Activated CD4-positive, CD25-positive, alpha-beta regulatory T cell treated with anti-CD3 and anti-CD28 coated beads, Interleukin-2, amount 50 U/mL, for 72 hours (primary cell): ENCODE measurements at regions not wholly inside any gene's neighbourhood (a gene's known extent, or its start where the extent isn't known, plus 50 kb on each side); places are given as distances from the start of the nearest gene placed in this dataset.
"Not testable (repeated sequence)": the region's sequence is repeated elsewhere in the genome, so short reads cannot be mapped to it uniquely, and the experiment has no call there.

Source experiments
- DNase-seq: peaks from one replicate; pipeline ENCODE4 v3.0.0; 2021

- no peak for DNase-seq
Measured at GRCh38 chr1:88457197-88457596, 226.9 kb upstream of the PKN2 start.

DNA sequence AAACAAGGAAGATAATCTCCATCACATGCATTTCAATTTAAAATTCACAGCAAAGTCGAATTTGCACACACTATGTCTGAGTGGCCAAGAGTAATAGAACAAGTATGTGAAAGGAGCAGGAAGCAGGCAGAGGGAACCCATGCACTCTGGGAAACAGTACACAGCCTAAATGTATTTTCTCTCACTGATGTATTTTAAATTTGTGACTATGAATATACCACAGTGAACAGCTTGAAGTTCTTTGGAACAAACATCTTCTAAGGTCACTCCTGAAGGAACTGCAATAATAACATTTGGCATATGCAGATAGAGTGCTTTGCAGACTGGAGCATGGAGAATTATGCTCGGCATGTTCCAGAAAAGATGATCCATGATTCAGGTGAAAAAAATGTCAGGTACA, 223.1 kb upstream of the PKN2 start:
- DNase-seq, result no peak

DNA sequence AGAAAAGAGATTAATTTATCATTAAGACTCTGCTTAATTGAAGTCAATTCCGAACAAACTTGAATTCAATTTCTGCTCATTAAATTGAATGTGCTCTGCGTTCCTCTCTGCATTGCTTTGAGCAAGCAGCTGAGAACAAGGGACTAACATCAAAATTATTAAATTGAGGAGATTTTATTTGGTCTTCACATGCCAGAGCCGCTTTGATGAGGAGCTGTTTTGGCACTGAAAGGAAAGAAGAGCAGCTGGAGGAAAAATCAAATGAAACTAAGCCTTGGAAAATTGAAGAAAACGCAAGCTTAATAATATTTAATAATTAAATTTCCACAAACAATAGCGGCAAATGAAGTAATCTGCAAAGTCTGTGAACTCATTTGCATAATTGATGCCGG, 222.0 kb upstream of the PKN2 start:
- no peak for DNase-seq

- no peak for DNase-seq
Measured at GRCh38 chr1:88462488-88463261, 221.4 kb upstream of the PKN2 start.

DNA sequence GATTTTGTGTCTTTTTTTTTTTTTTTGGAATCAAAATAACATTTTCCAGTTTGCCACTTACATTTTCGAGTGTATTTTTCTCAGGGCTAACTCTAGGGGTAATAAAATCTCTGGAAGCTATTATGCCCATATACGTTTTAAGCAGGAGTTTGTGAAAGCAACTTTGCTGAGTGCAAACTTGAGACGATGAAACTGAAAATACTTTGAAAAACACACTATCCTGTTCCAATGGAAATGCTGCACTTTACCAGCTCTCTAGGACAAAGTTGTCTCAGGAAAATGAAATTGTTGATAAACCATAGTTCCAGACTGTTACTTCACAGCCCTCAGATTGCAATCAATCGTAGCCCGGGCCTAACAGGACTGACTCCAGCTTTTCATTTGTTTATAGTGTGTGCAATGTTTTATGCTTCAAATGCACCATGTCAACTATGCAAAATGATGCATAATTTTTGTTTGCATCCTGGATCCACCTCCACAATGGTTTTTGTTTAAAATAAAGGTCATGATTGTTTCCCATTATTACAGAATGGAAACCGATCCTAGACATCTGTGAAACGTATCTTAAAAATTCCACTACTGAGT, 220.6 kb upstream of the PKN2 start:
- no peak for DNase-seq

DNA sequence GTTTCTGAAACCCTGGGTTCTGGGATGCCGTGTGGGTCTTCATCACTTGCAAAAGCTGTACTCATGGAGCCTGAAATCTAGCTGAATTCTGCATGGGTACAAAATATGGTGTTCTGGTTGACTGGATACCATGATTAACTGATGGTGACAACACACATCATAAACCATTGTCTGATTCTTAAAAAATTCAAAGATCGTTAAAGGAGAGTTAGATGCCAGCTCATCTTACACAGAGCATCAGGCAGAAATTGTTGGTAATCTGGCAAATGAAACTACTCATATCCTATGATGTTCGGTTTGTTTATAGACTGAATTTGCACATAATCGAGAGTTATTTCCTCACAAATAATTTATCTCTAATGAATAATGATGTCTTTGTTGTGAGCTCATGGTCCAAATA, 218.1 kb upstream of the PKN2 start:
- no peak for DNase-seq

- no peak for DNase-seq
Measured at GRCh38 chr1:88466899-88467580, 217.0 kb upstream of the PKN2 start.

GRCh38 chr1:88472298-88472697, 211.8 kb upstream of the PKN2 start:
- DNase-seq, result no peak

GRCh38 chr1:88472714-88473113, 211.4 kb upstream of the PKN2 start:
- DNase-seq, result no peak

DNA sequence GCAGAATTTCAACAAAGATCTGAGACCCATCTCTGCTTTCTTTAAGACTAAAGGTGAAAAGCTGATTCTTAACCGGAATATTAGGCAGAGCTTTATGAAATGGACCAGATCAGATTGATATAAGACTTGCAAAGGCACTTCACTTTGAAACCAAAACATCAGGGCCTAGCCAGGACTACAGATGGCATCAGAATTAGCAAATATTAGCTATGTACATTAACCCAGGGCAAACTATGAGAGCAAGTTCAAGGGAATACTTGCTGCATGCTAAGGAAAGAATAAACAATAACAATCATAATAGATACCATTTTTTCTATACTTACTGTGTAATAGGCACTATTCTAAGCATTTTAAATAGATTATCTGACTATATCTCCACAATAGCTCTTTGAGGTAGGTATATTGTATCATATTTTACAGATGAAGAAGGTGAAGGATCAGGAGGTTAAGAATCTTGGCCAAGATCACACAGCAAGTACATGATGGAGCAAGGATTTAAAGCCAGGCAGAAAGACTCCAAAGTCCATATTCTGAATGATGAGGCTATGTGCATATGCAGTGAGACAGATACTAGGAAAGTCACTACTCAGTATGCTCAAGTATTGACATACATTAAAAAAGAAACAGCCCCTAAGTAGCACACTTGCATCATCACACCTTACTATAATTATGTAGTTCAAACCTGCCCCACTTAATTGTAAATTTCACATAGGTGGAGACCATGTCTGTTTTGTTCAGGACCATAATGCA, 209.3 kb upstream of the PKN2 start:
- no peak for DNase-seq

- no peak for DNase-seq
Measured at GRCh38 chr1:88484881-88485280, 199.2 kb upstream of the PKN2 start.

- no peak for DNase-seq
Measured at GRCh38 chr1:88488237-88488636, 195.8 kb upstream of the PKN2 start.

DNA sequence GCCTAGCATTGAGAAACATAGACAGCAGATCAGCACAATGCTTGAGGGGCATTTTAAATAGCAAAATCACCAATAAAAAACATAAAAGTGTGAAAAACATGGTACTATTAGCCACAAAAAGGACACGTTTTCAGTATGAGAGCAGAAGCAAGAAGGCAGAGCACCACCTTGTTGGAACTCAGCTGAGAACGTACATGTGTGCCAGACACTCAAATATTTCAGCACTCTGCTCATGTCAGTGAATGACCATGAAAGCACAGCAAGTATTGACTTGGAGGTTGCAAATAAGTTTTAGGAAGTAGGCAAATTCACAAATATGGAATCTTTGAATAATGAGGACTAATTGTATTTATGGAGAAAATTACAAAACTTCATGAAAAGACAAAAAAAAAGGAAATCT, 193.4 kb upstream of the PKN2 start:
- no peak for DNase-seq

DNA sequence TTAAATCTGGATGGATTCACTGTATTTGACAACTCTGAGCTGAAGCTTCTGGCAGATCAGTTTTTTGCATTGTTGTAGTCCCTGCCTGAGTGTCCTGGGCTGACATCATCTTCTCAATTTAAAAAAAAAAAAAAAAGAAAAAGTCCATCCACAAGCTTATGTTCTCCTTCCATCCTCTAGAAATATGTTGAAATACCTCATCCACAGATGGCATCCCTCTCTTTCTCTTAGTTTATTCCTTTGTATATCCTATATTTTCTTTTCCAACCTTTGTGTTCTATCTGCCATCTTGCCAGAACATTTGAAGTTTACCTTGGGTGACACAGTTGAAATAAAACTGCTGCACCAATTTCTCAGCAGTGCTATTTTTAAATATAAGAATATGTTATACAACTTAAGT, 184.4 kb upstream of the PKN2 start:
- DNase-seq, result no peak

DNA sequence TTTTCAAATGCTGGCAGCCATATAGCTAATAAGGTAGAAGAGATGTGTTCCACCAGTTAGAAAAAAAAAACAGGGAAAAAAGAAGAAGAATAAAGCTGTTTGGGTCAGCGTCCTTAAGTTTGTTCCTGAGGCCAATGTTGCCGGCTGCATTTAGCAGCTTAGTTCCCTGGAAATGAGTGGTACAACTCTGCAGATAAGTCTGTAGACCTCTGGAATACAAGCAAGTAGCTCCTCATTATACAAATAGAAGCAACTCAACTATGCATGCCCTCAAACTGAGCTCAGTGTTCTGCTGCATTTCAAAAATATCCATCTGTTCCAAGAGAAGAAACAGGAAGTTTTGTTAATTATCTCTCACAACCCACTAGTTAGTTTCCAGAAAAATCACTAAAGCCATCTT, 181.2 kb upstream of the PKN2 start:
- DNase-seq, result no peak

- no peak for DNase-seq
Measured at GRCh38 chr1:88503646-88504045, 180.4 kb upstream of the PKN2 start.

- DNase-seq, result no peak
Measured at GRCh38 chr1:88504601-88505000, 179.5 kb upstream of the PKN2 start.

GRCh38 chr1:88509379-88509778, 174.7 kb upstream of the PKN2 start:
- no peak for DNase-seq

DNA sequence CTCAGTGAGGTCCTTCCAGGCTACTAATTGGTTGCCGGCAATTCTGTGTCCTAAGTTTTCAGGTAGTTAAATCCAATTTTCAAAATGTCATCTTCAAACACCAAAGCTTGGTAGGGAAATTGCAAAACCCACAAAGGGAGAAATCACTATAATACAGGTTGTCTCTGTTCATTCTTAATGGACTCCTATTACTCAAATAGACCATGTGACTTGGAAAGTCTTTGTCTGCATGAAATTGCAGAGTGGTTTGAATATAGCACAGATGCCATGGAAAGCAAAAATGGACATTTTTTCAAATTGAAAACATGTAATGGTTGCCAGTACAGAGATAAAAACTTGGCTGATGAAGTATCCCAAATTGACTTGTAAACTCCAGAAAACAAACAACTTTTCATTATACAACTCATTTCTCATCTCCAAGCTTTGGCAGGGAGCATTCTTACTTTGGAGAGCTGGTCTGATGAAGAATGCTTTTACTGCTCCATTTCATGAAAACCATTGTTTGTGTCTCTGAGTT, 169.5 kb upstream of the PKN2 start:
- DNase-seq, result no peak

DNA sequence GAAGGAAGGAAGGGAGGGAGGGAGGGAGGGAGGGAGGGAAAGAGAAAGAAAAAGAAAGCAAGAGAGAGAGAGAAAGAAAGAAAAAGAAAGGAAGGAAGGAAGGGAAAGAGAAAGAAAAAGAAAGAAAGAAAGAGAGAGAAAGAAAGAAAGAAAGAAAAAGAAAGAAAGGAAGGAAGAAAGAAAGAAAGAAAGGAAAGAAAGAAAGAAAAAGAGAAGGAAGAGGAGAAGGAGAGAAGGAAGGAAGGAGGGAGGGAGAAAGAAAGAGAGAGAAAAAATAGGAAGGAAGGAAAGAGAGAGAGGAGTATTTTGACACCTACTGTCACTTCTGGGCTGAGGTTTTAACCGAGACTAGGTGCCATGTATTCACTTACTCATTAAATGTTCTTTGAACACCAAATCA, 166.6 kb upstream of the PKN2 start:
- DNase-seq, result not testable (repeated sequence)

DNA sequence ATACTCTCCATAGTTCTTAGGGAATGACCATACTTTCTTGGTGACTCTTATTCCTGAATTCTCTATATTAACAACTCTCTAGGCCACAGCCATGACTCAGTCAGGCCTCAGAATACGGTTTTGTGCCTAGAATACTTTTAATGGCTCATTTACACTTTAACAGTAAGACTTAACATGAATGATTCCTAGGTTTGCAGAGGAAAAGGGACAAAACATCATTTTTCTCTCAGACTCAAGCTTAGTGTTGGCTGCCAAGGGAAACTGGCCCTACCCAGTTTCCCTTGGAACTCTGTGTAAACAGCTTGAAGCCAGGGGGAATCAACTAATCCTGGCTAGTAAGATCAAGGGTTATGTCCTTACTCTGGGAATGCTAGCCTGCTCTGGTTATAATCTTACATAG, 164.9 kb upstream of the PKN2 start:
- no peak for DNase-seq

DNA sequence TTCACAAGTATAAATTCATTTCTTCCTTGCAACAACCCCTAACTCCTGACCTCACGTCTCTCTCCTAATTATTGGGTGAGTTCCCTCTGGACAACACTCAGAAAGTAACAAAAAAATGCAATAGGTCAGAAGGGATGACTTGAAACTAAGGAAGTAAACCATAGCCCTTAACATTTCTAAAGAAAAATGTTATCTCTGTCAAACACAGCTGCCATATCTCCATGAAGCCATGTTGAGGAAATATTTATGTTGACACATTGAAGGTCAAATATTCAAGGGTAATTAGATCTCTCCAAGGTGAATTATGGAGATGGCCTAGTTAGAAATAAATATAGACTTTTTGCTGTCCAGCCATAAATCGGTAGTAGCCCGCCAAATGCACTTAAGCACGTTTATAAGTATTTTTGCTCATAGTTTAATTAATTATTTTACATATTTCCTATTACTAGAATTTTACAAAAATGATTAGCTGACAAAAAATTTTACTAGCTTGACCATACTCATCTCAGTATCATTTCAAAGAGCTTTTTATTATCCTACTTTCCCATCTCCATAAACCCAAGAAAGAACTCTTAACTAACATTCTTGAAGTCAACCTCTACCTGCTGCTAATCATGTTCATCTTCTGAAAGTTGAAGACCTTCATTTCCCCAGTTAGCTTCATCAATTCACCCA, 160.1 kb upstream of the PKN2 start:
- DNase-seq, result no peak

GRCh38 chr1:88526456-88526855, 157.6 kb upstream of the PKN2 start:
- no peak for DNase-seq
